Renal pelvis (tissue), 1 donor: ENCODE measurements at regions not wholly inside any gene's neighbourhood (a gene's known extent, or its start where the extent isn't known, plus 50 kb on each side); places are given as distances from the start of the nearest gene placed in this dataset.
"Not testable (repeated sequence)": the region's sequence is repeated elsewhere in the genome, so short reads cannot be mapped to it uniquely, and the experiment has no call there.

Experiments used
- DNase-seq: peaks from one replicate; pipeline ENCODE4 v3.0.0-alpha.2; 2013

GRCh38 chrX:47776292-47777006, 60.3 kb upstream of the ZNF81 start:
- peak; percentile 0 for DNase-seq

DNA sequence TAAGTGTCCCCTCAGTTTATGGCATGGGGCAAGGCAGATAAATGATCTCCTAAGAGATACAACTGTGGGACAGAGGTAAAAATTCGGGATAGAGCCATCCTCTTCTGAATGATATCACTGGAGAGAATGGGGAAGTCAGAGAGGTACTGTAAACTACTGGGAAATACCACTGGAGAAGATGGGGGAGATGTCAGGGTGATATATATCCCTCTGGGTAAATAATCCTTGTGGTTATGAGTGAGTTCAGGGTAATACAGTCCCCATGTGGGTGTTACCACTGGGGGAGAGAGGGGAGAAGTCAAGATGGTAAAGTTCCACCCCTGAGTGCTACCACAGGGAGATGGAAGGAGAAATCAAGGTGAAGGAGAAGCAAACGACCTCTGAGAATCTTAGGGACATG, 63.9 kb upstream of the ZNF81 start:
- no peak for DNase-seq

- no peak for DNase-seq
Observed at GRCh38 chrX:47771473-47771872, 65.2 kb upstream of the ZNF81 start.

DNA sequence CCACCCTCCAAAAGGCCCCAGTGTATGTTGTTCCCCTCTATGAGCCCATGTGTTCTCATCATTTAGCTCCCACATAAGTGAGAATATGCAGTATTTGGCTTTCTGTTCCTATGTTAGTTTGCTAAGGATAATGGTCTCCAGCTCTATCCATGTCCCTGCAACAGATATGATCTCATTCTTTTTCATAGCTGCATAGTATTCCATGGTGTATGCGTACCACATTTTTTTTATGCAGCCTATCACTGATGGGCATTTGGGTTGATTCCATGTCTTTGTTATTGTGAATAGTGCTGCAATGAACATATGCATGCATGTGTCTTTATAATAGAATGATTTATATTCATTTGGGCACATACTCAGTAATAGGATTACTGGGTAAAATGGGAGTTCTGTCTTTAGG, 73.9 kb upstream of the ZNF81 start:
- DNase-seq, result not testable (repeated sequence)

DNA sequence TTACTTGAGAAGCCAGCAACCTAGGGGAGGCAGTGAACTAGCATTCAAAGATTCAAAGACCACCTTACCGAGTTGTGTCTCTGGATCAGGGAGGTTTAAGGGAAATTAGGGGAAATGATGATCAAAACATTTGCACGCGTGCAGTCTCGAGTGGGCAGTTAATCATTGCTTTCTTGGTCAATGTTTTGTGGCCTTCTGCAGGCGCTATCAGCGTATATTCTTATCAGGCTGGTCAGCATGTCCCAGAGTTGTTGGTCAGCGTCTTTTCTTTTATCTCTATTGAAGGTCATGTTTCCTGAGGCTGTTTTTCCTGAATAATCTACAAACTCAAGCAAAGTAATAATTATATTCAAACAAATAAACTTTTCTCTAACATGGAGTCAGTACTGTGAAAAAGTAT, 84.0 kb upstream of the ZNF81 start:
- no peak for DNase-seq

DNA sequence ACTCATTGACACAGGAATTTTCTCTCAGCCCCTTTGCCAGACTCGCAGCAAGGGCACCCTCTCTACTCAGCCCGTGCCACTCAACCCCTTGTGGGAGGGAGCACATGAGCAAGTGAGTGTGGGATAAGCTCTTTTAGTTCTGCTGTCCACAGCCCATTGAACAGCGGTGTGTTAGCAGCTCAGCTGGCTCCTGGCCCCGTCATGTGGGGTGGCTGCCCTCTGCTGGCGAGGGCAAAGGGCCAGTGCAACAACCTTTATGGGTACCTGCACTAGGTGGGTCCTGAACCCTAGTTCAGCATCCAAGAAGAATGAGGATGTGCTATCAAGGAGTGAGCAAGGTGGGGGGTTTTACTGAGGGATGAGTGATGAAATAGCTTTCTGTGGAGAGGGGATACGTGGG, 85.0 kb upstream of the ZNF81 start:
- DNase-seq, result no peak

DNA sequence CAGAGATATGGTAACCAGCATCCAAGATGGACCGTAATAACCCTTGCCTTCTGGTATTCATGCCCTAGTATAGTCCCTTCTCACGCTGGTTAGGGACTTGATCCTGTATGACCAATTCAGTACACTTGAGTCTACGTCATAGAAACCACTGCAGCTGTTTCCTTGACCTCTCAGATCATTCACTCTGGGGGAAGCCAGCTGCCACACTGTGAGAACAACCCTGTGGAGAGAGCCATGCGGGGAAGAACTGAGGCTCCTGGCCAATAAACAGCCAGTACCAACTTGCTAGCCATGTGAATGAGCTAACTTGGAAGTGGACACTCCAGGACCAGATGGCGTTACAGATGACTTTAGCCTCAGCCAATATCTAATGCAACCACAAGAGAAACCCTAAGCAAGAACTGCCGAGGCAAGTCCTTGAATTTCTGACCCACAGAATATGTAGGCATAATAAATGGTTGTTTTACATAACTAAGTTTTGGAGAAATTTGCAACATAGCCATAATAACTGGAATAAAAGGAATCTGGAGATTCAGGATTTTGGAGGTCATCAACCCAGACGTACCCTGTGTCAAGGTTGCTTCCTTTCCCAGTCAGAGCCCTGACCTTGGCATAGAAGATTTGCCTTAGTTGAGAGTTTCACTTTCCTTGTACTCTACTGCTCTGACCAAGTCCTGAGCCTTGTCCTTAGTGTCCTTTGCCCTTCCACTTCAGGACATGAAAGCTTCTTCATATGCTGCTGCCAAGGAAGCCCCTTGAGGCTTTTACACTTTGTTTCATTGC, 87.3 kb upstream of the ZNF81 start:
- DNase-seq, result no peak

DNA sequence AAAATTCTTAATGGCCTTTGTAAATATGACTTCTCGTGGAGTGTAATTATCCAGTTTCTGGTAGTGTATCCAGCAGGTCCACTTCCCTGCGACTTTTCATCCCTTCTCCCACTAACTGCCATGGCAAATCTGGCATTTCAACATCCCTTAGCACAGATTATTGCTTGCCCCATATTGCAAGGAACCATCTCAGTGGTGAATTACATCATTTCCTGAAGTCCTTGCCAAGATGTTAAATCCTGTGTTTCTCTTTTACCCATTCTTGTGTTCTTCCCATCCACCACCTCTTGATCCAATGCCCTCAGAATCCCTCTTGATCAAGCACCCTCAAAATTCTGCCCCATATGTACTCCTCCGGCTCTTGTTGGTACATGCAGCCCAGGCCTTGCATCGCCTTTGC, 88.1 kb upstream of the ZNF81 start:
- no peak for DNase-seq

GRCh38 chrX:47746446-47746845, 87.5 kb upstream of the UXT start:
- DNase-seq, result peak; percentile 26

- no peak for DNase-seq
Observed at GRCh38 chrX:47745416-47745815, 86.4 kb upstream of the UXT start.

GRCh38 chrX:47743504-47743903, 84.5 kb upstream of the UXT start:
- DNase-seq, result no peak

- DNase-seq, result not testable (repeated sequence)
Observed at GRCh38 chrX:47738870-47739269, 79.9 kb upstream of the UXT start.

DNA sequence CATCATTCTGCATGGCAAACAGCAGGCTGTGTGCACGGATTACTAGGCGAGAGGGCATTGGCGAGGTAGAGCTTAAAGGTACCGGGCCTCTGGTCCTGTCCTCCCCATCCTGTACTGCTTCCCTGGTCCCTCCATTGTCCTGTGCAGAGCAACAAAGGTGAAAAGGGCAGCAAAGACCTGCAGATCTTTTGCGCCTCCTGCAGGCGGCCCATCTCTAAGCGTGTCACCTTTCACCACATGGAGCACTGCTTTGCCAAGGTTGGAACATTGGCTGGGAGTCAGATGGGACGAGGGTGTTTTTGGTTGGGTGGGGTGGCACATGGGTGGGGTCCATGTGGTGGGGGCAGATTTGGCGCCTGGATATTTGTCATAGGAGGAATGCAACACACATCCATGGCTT, 64.7 kb upstream of the UXT start:
- DNase-seq, result no peak

DNA sequence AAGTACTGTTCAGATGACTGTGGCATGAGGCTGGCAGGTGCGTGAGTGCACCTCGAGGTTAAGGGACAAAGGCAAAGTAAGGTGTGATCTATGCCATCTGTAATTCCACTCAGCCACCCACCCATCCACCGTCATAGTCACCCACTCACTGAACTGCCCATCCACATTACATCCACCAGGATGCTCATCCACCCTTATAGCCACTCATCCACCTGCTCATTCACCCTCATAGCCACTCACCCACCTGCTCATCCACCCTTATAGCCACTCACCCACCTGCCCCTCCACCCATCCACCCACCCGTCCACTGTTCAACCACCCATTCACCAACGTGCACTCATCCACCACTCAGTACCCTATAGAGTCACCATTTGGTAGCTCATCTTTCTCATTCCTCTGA, 64.1 kb upstream of the UXT start:
- no peak for DNase-seq

GRCh38 chrX:47722260-47722659, 63.3 kb upstream of the UXT start:
- DNase-seq, result no peak

DNA sequence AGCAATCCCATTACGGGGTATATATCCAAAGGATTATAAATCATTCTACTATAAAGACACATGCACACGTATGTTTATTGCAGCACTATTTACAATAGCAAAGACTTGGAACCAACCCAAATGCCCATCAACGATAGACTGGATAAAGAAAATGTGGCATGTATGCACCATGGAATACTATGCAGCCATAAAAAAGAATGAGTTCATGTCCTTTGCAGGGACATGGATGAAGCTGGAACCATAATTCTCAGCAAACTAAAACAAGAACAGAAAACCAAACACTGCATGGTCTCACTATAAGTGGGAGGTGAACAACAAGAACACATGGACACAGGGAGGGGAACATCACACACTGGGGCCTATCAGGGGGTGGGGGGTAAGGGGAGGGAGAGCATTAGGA, 56.1 kb upstream of the UXT start:
- not testable (repeated sequence) for DNase-seq

GRCh38 chrX:47712675-47713074, 53.7 kb upstream of the UXT start:
- DNase-seq, result not testable (repeated sequence)

DNA sequence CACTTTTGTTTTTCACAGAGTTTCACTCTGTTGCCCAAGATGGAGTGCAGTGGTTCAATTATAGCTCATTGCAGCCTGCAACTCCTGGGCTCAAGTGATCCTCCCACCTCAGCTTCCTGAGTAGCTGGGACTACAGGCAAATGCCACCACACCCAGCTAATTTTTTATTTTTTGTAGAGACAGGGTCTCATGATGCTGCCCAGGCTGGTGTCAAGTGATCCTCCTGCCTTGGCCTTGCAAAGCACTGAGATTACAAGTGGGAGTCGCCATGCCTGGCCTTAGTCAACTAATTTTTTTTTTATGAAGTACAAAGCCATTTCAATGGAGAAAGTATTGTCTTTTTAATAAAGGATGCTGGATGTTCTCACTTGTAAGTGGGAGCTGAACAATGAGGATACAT, 51.3 kb upstream of the UXT start:
- no peak for DNase-seq
